Natural killer cell (primary cell): ENCODE measurements at regions not wholly inside any gene's neighbourhood (a gene's known extent, or its start where the extent isn't known, plus 50 kb on each side); places are given as distances from the start of the nearest gene placed in this dataset.

Experiments
- ATAC-seq, 3 donors: fragments of 150-1000 bp in 2 of 3; fragments of 200-7000 bp in 1 of 3; cut with Tn5 transposase; 1 replicate in 1 of 3; 2 replicates in 2 of 3; pipeline ENCODE4 v1.10.0; 2021; ENCODE audit warnings: mild to moderate bottlenecking in 2 of 3, moderate library complexity in 2 of 3
- DNase-seq, 2 donors: peaks; one replicate each; pipeline versions ENCODE4 v3.0.0 to v3.0.0-alpha.2; 2013 to 2021; ENCODE audit warnings: mixed read lengths in 1 of 2
- H3K27ac ChIP-seq: one replicate; pipeline ENCODE4 v1.5.1; 2013; ENCODE audit warnings: mild to moderate bottlenecking, low read length
- H3K27me3 ChIP-seq: one replicate; pipeline ENCODE4 v1.6.1; 2013; ENCODE audit warnings: low read length; ENCODE audit not compliant: control insufficient read depth, insufficient read depth
- H3K36me3 ChIP-seq: one replicate; pipeline ENCODE4 v1.6.1; 2013; ENCODE audit warnings: low read length; ENCODE audit not compliant: control insufficient read depth, insufficient read depth
- H3K4me1 ChIP-seq: one replicate; pipeline ENCODE4 v1.6.1; 2013; ENCODE audit warnings: low read length; ENCODE audit not compliant: control insufficient read depth, insufficient read depth
- H3K4me3 ChIP-seq: one replicate; pipeline ENCODE4 v1.5.1; 2013; ENCODE audit warnings: low read length
- H3K9me3 ChIP-seq: one replicate; pipeline ENCODE4 v1.6.1; 2013; ENCODE audit warnings: low read length; ENCODE audit not compliant: control insufficient read depth, insufficient read depth
- H3K27ac Mint-ChIP-seq, 2 donors: one replicate each; pipeline ENCODE4 v1.8.0; 2022; ENCODE audit warnings: mild to moderate bottlenecking in 2 of 2, mixed read lengths in 2 of 2, moderate library complexity in 1 of 2
- H3K27me3 Mint-ChIP-seq, 2 donors: one replicate each; pipeline ENCODE4 v1.8.0; 2022; ENCODE audit warnings: low read depth in 2 of 2, mixed read lengths in 2 of 2
- H3K36me3 Mint-ChIP-seq: one replicate; pipeline ENCODE4 v1.8.0; 2022; ENCODE audit warnings: mixed read lengths
- H3K4me1 Mint-ChIP-seq, 2 donors: one replicate each; pipeline ENCODE4 v1.8.0; 2022; ENCODE audit warnings: mixed read lengths in 2 of 2
- H3K4me3 Mint-ChIP-seq: one replicate; pipeline ENCODE4 v1.8.0; 2022; ENCODE audit warnings: mild to moderate bottlenecking, moderate library complexity, mixed read lengths
- H3K9me3 Mint-ChIP-seq, 2 donors: one replicate each; pipeline ENCODE4 v1.8.0; 2022; ENCODE audit warnings: mixed read lengths in 2 of 2
- CTCF ChIP-seq: fragments of 200-600 bp; IDR thresholded peaks from one replicate; pipeline ENCODE4 v1.8.0; 2022; ENCODE audit warnings: antibody characterized with exemption
- WGBS: methylation state at CpG from one replicate; pipeline ENCODE4 v1.1.7; 2013; ENCODE audit warnings: missing lambda C conversion rate; ENCODE audit not compliant: insufficient coverage; 5-methylcytosine and 5-hydroxymethylcytosine counted together
- intact Hi-C: fragments of 100-400 bp; cut with micrococcal nuclease; formaldehyde crosslinking; loops from one replicate; pipeline ENCODE4 v1.14.2; 2022

GRCh38 chr2:42987112-42987922 is 194.9 kb upstream of the HAAO start:
- no peak overlapping the region for H3K4me3 ChIP-seq
- WGBS, result 96% methylated on average over 7 of the region's 8 CpGs
- no peaks in the 10 kb centered on the region for H3K27me3 ChIP-seq
- H3K9me3 Mint-ChIP-seq, result no peaks in the 10 kb centered on the region
- no peak for TF ChIP-seq CTCF
- H3K9me3 ChIP-seq, result no peaks in the 10 kb centered on the region
- no peak overlapping the region for H3K27ac ChIP-seq
- no peaks in the 10 kb centered on the region for H3K36me3 ChIP-seq
- intact Hi-C loops, result no loop called here
- H3K27ac Mint-ChIP-seq, result no peak overlapping the region
- DNase-seq, result no peak
- no peaks in the 10 kb centered on the region for H3K4me1 ChIP-seq
- ATAC-seq, result no peak
- H3K36me3 Mint-ChIP-seq, result no peaks in the 10 kb centered on the region
- no peak overlapping the region for H3K4me3 Mint-ChIP-seq
- no peaks in the 10 kb centered on the region for H3K4me1 Mint-ChIP-seq
- H3K27me3 Mint-ChIP-seq, result peaks cover 0 to 2% of the 10 kb centered on the region in 2 donors

- H3K9me3 ChIP-seq, result no peaks in the 10 kb centered on the region
- no peaks in the 10 kb centered on the region for H3K27me3 ChIP-seq
- H3K27me3 Mint-ChIP-seq, result no peaks in the 10 kb centered on the region
- ATAC-seq (no peak), DNase-seq (no peak)
- no peaks in the 10 kb centered on the region for H3K4me1 Mint-ChIP-seq
- no peak overlapping the region for H3K4me3 ChIP-seq
- intact Hi-C loops, result no loop called here
- TF ChIP-seq CTCF, result no peak
- H3K4me1 ChIP-seq, result no peaks in the 10 kb centered on the region
- H3K27ac ChIP-seq, result no peak overlapping the region
- no peaks in the 10 kb centered on the region for H3K9me3 Mint-ChIP-seq
- no peaks in the 10 kb centered on the region for H3K36me3 Mint-ChIP-seq
- WGBS, result 79% methylated on average over 6 of the region's 6 CpGs
- no peak overlapping the region for H3K27ac Mint-ChIP-seq
- no peak overlapping the region for H3K4me3 Mint-ChIP-seq
- no peaks in the 10 kb centered on the region for H3K36me3 ChIP-seq
Observed at GRCh38 chr2:42984617-42985016, 192.2 kb upstream of the HAAO start.

GRCh38 chr2:42984081-42984480 is 191.7 kb upstream of the HAAO start:
- no peaks in the 10 kb centered on the region for H3K4me1 Mint-ChIP-seq
- 82% methylated on average over 6 of the region's 6 CpGs for WGBS
- H3K9me3 Mint-ChIP-seq, result no peaks in the 10 kb centered on the region
- H3K36me3 Mint-ChIP-seq, result no peaks in the 10 kb centered on the region
- Histone ChIP-seq H3K27me3 (no peaks in the 10 kb centered on the region), H3K36me3 (no peaks in the 10 kb centered on the region), H3K9me3 (no peaks in the 10 kb centered on the region), H3K4me1 (no peaks in the 10 kb centered on the region), H3K4me3 (no peak overlapping the region), H3K27ac (no peak overlapping the region)
- no peaks in the 10 kb centered on the region for H3K27me3 Mint-ChIP-seq
- no peak for DNase-seq
- no peak overlapping the region for H3K4me3 Mint-ChIP-seq
- TF ChIP-seq CTCF, result no peak
- no peak for ATAC-seq
- H3K27ac Mint-ChIP-seq, result no peak overlapping the region
- intact Hi-C loops, result no loop called here
